GM23338 (cell line): ENCODE measurements at regions not wholly inside any gene's neighbourhood (a gene's known extent, or its start where the extent isn't known, plus 50 kb on each side); places are given as distances from the start of the nearest gene placed in this dataset.

Experiments used
- ATAC-seq: fragments of 200-7000 bp; cut with Tn5 transposase; 3 replicates; pipeline ENCODE4 v1.9.1; 2020
- DNase-seq: peaks from one replicate; pipeline ENCODE4 v3.0.0-alpha.2; 2015; ENCODE audit warnings: low spot score
- H2AFZ ChIP-seq: fragments of 200-600 bp; sonication (generic); 2 replicates; pipeline ENCODE4 v1.8.0; 2016; ENCODE audit warnings: antibody characterized with exemption, mild to moderate bottlenecking, moderate library complexity
- H3F3A ChIP-seq: fragments of 200-600 bp; sonication (generic); replicated peaks from 2 replicates; pipeline ENCODE4 v1.8.0; 2017; ENCODE audit warnings: antibody characterized with exemption, mixed run types, low read depth
- H3K27ac ChIP-seq: fragments of 200-600 bp; sonication (generic); 2 replicates; pipeline ENCODE4 v1.6.1; 2016; ENCODE audit warnings: low read depth
- H3K27me3 ChIP-seq: fragments of 200-600 bp; sonication (generic); 2 replicates; pipeline ENCODE4 v1.8.0; 2016; ENCODE audit warnings: mild to moderate bottlenecking, mixed run types, moderate library complexity; ENCODE audit not compliant: insufficient read depth
- H3K36me3 ChIP-seq: fragments of 200-600 bp; sonication (generic); 2 replicates; pipeline ENCODE4 v1.8.0; 2016; ENCODE audit warnings: mild to moderate bottlenecking; ENCODE audit not compliant: insufficient read depth
- H3K4me1 ChIP-seq: fragments of 200-600 bp; sonication (generic); 2 replicates; pipeline ENCODE4 v1.8.0; 2016; ENCODE audit warnings: mild to moderate bottlenecking, moderate library complexity; ENCODE audit not compliant: insufficient read depth
- H3K4me2 ChIP-seq: fragments of 200-600 bp; sonication (generic); 2 replicates; pipeline ENCODE4 v1.7.1; 2017; ENCODE audit warnings: mixed run types
- H3K4me3 ChIP-seq: fragments of 200-600 bp; sonication (generic); 2 replicates; pipeline ENCODE4 v1.6.1; 2016; ENCODE audit warnings: mixed run types
- H3K79me2 ChIP-seq: fragments of 200-600 bp; sonication (generic); replicated peaks from 2 replicates; pipeline ENCODE4 v1.8.0; 2017; ENCODE audit warnings: mild to moderate bottlenecking; ENCODE audit not compliant: insufficient read depth
- H3K9me2 ChIP-seq: fragments of 200-600 bp; sonication (generic); 2 replicates; pipeline ENCODE4 v1.8.0; 2017; ENCODE audit not compliant: insufficient read depth
- H4K20me1 ChIP-seq: fragments of 200-600 bp; sonication (generic); replicated peaks from 2 replicates; pipeline ENCODE4 v1.8.0; 2017; ENCODE audit warnings: mild to moderate bottlenecking; ENCODE audit not compliant: insufficient read depth
- H3K27ac Mint-ChIP-seq: 2 replicates; pipeline ENCODE4 v1.8.0; 2020; ENCODE audit warnings: inconsistent platforms, mild to moderate bottlenecking, moderate library complexity, mixed read lengths
- H3K27me3 Mint-ChIP-seq: 3 replicates; pipeline ENCODE4 v1.8.0; 2022; ENCODE audit warnings: low read depth, mild to moderate bottlenecking, moderate library complexity, mixed read lengths, inconsistent platforms; ENCODE audit not compliant: insufficient read depth, poor library complexity
- H3K36me3 Mint-ChIP-seq: 3 replicates; pipeline ENCODE4 v1.8.0; 2021; ENCODE audit warnings: low read depth, mild to moderate bottlenecking, inconsistent platforms, moderate library complexity, mixed read lengths
- H3K4me1 Mint-ChIP-seq: 3 replicates; pipeline ENCODE4 v1.8.0; 2020; ENCODE audit warnings: mild to moderate bottlenecking, inconsistent platforms, mixed read lengths
- H3K4me3 Mint-ChIP-seq: 3 replicates; pipeline ENCODE4 v1.8.0; 2021; ENCODE audit warnings: moderate library complexity, mild to moderate bottlenecking, inconsistent platforms, mixed read lengths
- H3K9me3 Mint-ChIP-seq: 3 replicates; pipeline ENCODE4 v1.8.0; 2020; ENCODE audit warnings: moderate library complexity, mild to moderate bottlenecking, inconsistent platforms, mixed read lengths
- CREB1 ChIP-seq: fragments of 250-450 bp; sonication (Bioruptor Pico); IDR thresholded peaks from 2 replicates; pipeline ENCODE4 v1.5.0; 2020; ENCODE audit warnings: low read depth, mild to moderate bottlenecking, moderate library complexity
- EZH2 ChIP-seq: fragments of 200-600 bp; sonication (generic); IDR thresholded peaks from one replicate; pipeline ENCODE4 v1.8.0; 2017; ENCODE audit warnings: antibody characterized with exemption, mild to moderate bottlenecking, low read depth; ENCODE audit not compliant: unreplicated experiment
- EZH2phosphoT487 ChIP-seq: fragments of 200-600 bp; sonication (generic); IDR thresholded peaks from one replicate; pipeline ENCODE4 v1.8.1; 2018; ENCODE audit warnings: antibody characterized with exemption; ENCODE audit not compliant: unreplicated experiment
- JUNB ChIP-seq: IDR thresholded peaks from one replicate; pipeline ENCODE4 v1.6.1; 2016; ENCODE audit warnings: antibody characterized with exemption; ENCODE audit not compliant: unreplicated experiment
- NANOG ChIP-seq: IDR thresholded peaks from 2 replicates; pipeline ENCODE4 v1.6.1; 2016; ENCODE audit warnings: antibody characterized with exemption, borderline replicate concordance
- POLR2AphosphoS5 ChIP-seq: IDR thresholded peaks from 2 replicates; pipeline ENCODE4 v1.6.1; 2016; ENCODE audit warnings: antibody characterized with exemption, low read depth
- ZNF114 ChIP-seq: fragments of 250-450 bp; sonication (Bioruptor Pico); IDR thresholded peaks from 2 replicates; pipeline ENCODE4 v1.5.0; 2020; ENCODE audit warnings: mild to moderate bottlenecking, moderate library complexity
- ZNF331 ChIP-seq: fragments of 250-450 bp; sonication (Bioruptor Pico); IDR thresholded peaks from 2 replicates; pipeline ENCODE4 v1.5.0; 2020; ENCODE audit warnings: low read depth, mild to moderate bottlenecking, moderate library complexity
- TF ChIP-seq, protein P1 (sequence below): IDR thresholded peaks from 2 replicates; pipeline ENCODE4 v1.6.1; 2016; ENCODE audit warnings: antibody characterized with exemption
- TF ChIP-seq, protein P2 (sequence below): fragments of 250-450 bp; sonication (Bioruptor Pico); IDR thresholded peaks from 2 replicates; pipeline ENCODE4 v1.5.0; 2020; ENCODE audit warnings: mild to moderate bottlenecking, moderate library complexity
- TF ChIP-seq, protein P3 (sequence below), 2 experiments: fragments of 200-600 bp in 1 of 2; sonication (generic) in 1 of 2; conservative IDR thresholded peaks; 2 replicates each; pipeline versions ENCODE4 v1.5.1 to v1.6.1; 2016 to 2017; ENCODE audit warnings: antibody characterized with exemption in 2 of 2, low read depth in 2 of 2, mild to moderate bottlenecking in 2 of 2, moderate library complexity in 1 of 2
- TF ChIP-seq, protein P4 (sequence below): IDR thresholded peaks from one replicate; pipeline ENCODE4 v1.6.1; 2018; ENCODE audit warnings: antibody characterized with exemption; ENCODE audit not compliant: unreplicated experiment

DNA sequence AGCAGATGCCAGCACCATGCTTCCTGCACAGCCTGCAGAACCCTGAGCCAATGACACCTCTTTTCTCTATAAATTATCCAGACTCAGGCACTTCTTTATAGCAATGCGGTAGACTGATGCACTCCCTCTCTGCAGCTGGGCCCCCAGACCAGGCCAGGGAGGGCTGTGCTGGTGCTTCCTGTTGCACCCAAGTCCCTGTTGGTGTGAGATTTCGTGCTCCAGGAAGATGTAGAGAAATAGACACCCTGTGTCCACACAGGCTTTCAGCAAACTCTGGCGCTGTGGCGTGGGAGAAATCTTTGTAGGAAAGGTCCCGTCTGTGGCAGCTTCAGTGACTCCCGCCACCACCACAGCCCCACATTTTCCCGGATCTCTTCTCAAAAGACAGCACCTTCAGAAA is 572.2 kb downstream of the GALR1 start:
- no peaks in the 10 kb centered on the region for H4K20me1 ChIP-seq
- H3K4me2 ChIP-seq, result no peak overlapping the region
- Mint-ChIP-seq H3K27me3 (peaks cover 1% of the 10 kb centered on the region), H3K9me3 (peaks cover 95% of the 10 kb centered on the region), H3K27ac (no peak overlapping the region), H3K4me1 (no peaks in the 10 kb centered on the region), H3K36me3 (peaks cover 14% of the 10 kb centered on the region), H3K4me3 (no peak overlapping the region)
- TF ChIP-seq POLR2AphosphoS5, result no peak
- TF ChIP-seq ZNF331, result no peak
- TF ChIP-seq JUNB, result no peak
- TF ChIP-seq NANOG, result no peak
- no peak for TF ChIP-seq ZNF114 (CRISPR knock-in tag)
- TF ChIP-seq, protein P1, sequence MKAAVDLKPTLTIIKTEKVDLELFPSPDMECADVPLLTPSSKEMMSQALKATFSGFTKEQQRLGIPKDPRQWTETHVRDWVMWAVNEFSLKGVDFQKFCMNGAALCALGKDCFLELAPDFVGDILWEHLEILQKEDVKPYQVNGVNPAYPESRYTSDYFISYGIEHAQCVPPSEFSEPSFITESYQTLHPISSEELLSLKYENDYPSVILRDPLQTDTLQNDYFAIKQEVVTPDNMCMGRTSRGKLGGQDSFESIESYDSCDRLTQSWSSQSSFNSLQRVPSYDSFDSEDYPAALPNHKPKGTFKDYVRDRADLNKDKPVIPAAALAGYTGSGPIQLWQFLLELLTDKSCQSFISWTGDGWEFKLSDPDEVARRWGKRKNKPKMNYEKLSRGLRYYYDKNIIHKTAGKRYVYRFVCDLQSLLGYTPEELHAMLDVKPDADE, result no peak
- no peak for TF ChIP-seq CREB1
- TF ChIP-seq, protein P2, sequence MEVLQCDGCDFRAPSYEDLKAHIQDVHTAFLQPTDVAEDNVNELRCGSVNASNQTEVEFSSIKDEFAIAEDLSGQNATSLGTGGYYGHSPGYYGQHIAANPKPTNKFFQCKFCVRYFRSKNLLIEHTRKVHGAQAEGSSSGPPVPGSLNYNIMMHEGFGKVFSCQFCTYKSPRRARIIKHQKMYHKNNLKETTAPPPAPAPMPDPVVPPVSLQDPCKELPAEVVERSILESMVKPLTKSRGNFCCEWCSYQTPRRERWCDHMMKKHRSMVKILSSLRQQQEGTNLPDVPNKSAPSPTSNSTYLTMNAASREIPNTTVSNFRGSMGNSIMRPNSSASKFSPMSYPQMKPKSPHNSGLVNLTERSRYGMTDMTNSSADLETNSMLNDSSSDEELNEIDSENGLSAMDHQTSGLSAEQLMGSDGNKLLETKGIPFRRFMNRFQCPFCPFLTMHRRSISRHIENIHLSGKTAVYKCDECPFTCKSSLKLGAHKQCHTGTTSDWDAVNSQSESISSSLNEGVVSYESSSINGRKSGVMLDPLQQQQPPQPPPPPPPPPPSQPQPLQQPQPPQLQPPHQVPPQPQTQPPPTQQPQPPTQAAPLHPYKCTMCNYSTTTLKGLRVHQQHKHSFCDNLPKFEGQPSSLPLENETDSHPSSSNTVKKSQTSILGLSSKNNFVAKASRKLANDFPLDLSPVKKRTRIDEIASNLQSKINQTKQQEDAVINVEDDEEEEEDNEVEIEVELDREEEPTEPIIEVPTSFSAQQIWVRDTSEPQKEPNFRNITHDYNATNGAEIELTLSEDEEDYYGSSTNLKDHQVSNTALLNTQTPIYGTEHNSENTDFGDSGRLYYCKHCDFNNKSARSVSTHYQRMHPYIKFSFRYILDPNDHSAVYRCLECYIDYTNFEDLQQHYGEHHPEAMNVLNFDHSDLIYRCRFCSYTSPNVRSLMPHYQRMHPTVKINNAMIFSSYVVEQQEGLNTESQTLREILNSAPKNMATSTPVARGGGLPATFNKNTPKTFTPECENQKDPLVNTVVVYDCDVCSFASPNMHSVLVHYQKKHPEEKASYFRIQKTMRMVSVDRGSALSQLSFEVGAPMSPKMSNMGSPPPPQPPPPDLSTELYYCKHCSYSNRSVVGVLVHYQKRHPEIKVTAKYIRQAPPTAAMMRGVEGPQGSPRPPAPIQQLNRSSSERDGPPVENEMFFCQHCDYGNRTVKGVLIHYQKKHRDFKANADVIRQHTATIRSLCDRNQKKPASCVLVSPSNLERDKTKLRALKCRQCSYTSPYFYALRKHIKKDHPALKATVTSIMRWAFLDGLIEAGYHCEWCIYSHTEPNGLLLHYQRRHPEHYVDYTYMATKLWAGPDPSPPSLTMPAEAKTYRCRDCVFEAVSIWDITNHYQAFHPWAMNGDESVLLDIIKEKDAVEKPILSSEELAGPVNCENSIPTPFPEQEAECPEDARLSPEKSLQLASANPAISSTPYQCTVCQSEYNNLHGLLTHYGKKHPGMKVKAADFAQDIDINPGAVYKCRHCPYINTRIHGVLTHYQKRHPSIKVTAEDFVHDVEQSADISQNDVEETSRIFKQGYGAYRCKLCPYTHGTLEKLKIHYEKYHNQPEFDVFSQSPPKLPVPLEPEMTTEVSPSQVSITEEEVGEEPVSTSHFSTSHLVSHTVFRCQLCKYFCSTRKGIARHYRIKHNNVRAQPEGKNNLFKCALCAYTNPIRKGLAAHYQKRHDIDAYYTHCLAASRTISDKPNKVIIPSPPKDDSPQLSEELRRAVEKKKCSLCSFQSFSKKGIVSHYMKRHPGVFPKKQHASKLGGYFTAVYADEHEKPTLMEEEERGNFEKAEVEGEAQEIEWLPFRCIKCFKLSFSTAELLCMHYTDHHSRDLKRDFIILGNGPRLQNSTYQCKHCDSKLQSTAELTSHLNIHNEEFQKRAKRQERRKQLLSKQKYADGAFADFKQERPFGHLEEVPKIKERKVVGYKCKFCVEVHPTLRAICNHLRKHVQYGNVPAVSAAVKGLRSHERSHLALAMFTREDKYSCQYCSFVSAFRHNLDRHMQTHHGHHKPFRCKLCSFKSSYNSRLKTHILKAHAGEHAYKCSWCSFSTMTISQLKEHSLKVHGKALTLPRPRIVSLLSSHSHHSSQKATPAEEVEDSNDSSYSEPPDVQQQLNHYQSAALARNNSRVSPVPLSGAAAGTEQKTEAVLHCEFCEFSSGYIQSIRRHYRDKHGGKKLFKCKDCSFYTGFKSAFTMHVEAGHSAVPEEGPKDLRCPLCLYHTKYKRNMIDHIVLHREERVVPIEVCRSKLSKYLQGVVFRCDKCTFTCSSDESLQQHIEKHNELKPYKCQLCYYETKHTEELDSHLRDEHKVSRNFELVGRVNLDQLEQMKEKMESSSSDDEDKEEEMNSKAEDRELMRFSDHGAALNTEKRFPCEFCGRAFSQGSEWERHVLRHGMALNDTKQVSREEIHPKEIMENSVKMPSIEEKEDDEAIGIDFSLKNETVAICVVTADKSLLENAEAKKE, result no peak
- TF ChIP-seq, protein P3, sequence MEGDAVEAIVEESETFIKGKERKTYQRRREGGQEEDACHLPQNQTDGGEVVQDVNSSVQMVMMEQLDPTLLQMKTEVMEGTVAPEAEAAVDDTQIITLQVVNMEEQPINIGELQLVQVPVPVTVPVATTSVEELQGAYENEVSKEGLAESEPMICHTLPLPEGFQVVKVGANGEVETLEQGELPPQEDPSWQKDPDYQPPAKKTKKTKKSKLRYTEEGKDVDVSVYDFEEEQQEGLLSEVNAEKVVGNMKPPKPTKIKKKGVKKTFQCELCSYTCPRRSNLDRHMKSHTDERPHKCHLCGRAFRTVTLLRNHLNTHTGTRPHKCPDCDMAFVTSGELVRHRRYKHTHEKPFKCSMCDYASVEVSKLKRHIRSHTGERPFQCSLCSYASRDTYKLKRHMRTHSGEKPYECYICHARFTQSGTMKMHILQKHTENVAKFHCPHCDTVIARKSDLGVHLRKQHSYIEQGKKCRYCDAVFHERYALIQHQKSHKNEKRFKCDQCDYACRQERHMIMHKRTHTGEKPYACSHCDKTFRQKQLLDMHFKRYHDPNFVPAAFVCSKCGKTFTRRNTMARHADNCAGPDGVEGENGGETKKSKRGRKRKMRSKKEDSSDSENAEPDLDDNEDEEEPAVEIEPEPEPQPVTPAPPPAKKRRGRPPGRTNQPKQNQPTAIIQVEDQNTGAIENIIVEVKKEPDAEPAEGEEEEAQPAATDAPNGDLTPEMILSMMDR (conservative IDR thresholded peaks at IDR 0.05; ENCODE audit: low read depth in 2 of 2), result no peak
- TF ChIP-seq, protein P4, sequence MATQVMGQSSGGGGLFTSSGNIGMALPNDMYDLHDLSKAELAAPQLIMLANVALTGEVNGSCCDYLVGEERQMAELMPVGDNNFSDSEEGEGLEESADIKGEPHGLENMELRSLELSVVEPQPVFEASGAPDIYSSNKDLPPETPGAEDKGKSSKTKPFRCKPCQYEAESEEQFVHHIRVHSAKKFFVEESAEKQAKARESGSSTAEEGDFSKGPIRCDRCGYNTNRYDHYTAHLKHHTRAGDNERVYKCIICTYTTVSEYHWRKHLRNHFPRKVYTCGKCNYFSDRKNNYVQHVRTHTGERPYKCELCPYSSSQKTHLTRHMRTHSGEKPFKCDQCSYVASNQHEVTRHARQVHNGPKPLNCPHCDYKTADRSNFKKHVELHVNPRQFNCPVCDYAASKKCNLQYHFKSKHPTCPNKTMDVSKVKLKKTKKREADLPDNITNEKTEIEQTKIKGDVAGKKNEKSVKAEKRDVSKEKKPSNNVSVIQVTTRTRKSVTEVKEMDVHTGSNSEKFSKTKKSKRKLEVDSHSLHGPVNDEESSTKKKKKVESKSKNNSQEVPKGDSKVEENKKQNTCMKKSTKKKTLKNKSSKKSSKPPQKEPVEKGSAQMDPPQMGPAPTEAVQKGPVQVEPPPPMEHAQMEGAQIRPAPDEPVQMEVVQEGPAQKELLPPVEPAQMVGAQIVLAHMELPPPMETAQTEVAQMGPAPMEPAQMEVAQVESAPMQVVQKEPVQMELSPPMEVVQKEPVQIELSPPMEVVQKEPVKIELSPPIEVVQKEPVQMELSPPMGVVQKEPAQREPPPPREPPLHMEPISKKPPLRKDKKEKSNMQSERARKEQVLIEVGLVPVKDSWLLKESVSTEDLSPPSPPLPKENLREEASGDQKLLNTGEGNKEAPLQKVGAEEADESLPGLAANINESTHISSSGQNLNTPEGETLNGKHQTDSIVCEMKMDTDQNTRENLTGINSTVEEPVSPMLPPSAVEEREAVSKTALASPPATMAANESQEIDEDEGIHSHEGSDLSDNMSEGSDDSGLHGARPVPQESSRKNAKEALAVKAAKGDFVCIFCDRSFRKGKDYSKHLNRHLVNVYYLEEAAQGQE, result no peak
- TF ChIP-seq EZH2phosphoT487, result no peak
- no peak for TF ChIP-seq EZH2
- no peaks in the 10 kb centered on the region for H3K27me3 ChIP-seq
- ATAC-seq (no peak), DNase-seq (no peak)
- H3F3A ChIP-seq, result no peaks in the 10 kb centered on the region
- H3K9me2 ChIP-seq, result no peaks in the 10 kb centered on the region
- 0 out of 2 replicates have a peak, but pooled peaks cover 5% of the 10 kb centered on the region for H3K36me3 ChIP-seq
- H2AFZ ChIP-seq, result no peak overlapping the region
- H3K79me2 ChIP-seq, result no peaks in the 10 kb centered on the region
- H3K27ac ChIP-seq, result no peak overlapping the region
- H3K4me1 ChIP-seq, result no peaks in the 10 kb centered on the region
- no peak overlapping the region for H3K4me3 ChIP-seq
